ENCODE measurements at regions not wholly inside any gene's neighbourhood (a gene's known extent, or its start where the extent isn't known, plus 50 kb on each side); places are given as distances from the start of the nearest gene placed in this dataset.

GRCh38 chr16:65919145-65919985 is 447.1 kb upstream of the CDH5 start:
- Histone ChIP-seq H3K4me2 (ENCODE audit: low read length) (no peak overlapping the region), H3K4me3 (replicated peaks in 1 of 2; ENCODE audit: low read depth in 1 of 2, low read length in 2 of 2) (no peak overlapping the region), H3K9me2 (ENCODE audit: insufficient read depth) (no peaks in the 10 kb centered on the region), H3K4me1 (ENCODE audit: control insufficient read depth in 1 of 2, insufficient read depth in 2 of 2, low read length in 2 of 2) (no peaks in the 10 kb centered on the region), H3K27me3 (ENCODE audit: insufficient read depth, low read length) (no peaks in the 10 kb centered on the region; the same call in 1 of the 2 replicates), H2AFZ (ENCODE audit: low read depth, low read length, poor library complexity, severe bottlenecking) (no peak overlapping the region), H3K27ac (ENCODE audit: low read depth, low read length) (no peak overlapping the region), H3K9ac (ENCODE audit: low read length) (no peak overlapping the region), H4K20me1 (ENCODE audit: insufficient read depth) (no peaks in the 10 kb centered on the region), H3K36me3 (ENCODE audit: control insufficient read depth in 1 of 2, insufficient read depth in 2 of 2, low read length in 2 of 2) (no peaks in the 10 kb centered on the region), H3K9me3 (ENCODE audit: control insufficient read depth in 1 of 2, insufficient read depth in 1 of 2, low read depth in 1 of 2, low read length in 2 of 2) (no peaks in the 10 kb centered on the region), H3K79me2 (ENCODE audit: insufficient read depth, low read length) (no peaks in the 10 kb centered on the region)
- ChIA-PET POLR2A (no interaction called here), CTCF (no interaction called here), RAD21 (ENCODE audit: low non-redundant PET in 1 of 2, low total read pairs in 2 of 2, uncharacterized antibody in 2 of 2, unreplicated experiment in 2 of 2) (no interaction called here)
- intact Hi-C loops (cut with micrococcal nuclease): no loop called here
- no peak for ATAC-seq
- no peak for TF ChIP-seq ZFX (IDR thresholded peaks at IDR 0.05)
- no peak for TF ChIP-seq ATF3 (IDR thresholded peaks at IDR 0.05)
- TF ChIP-seq EZH2phosphoT487 (IDR thresholded peaks at IDR 0.05; ENCODE audit: borderline replicate concordance): no peak
- no peak for TF ChIP-seq ZBTB33 (IDR thresholded peaks at IDR 0.05; ENCODE audit: extremely low read depth, insufficient replicate concordance, low read length)
- BruUV-seq (replicated peaks): no TSS peak
- DNase-seq (ENCODE audit: low read depth, low spot score): no peak

GRCh38 chr16:65917466-65917865 is 449.0 kb upstream of the CDH5 start:
- intact Hi-C loops (cut with micrococcal nuclease): no loop called here
- Histone ChIP-seq H3K4me1 (ENCODE audit: control insufficient read depth in 1 of 2, insufficient read depth in 2 of 2, low read length in 2 of 2) (no peaks in the 10 kb centered on the region), H3K79me2 (ENCODE audit: insufficient read depth, low read length) (no peaks in the 10 kb centered on the region), H2AFZ (ENCODE audit: low read depth, low read length, poor library complexity, severe bottlenecking) (no peak overlapping the region), H3K27ac (ENCODE audit: low read depth, low read length) (no peak overlapping the region), H4K20me1 (ENCODE audit: insufficient read depth) (no peaks in the 10 kb centered on the region), H3K27me3 (ENCODE audit: insufficient read depth, low read length) (no peaks in the 10 kb centered on the region; the same call in 1 of the 2 replicates), H3K4me2 (ENCODE audit: low read length) (no peak overlapping the region), H3K9me2 (ENCODE audit: insufficient read depth) (no peaks in the 10 kb centered on the region), H3K36me3 (ENCODE audit: control insufficient read depth in 1 of 2, insufficient read depth in 2 of 2, low read length in 2 of 2) (no peaks in the 10 kb centered on the region), H3K9me3 (ENCODE audit: control insufficient read depth in 1 of 2, insufficient read depth in 1 of 2, low read depth in 1 of 2, low read length in 2 of 2) (no peaks in the 10 kb centered on the region), H3K4me3 (replicated peaks in 1 of 2; ENCODE audit: low read depth in 1 of 2, low read length in 2 of 2) (no peak overlapping the region), H3K9ac (ENCODE audit: low read length) (no peak overlapping the region)
- DNase-seq (ENCODE audit: low read depth, low spot score) (no peak), ATAC-seq (no peak)
- POLR2A ChIA-PET: no interaction called here
- CTCF ChIA-PET: no interaction called here
- RAD21 ChIA-PET (ENCODE audit: low non-redundant PET in 1 of 2, low total read pairs in 2 of 2, uncharacterized antibody in 2 of 2, unreplicated experiment in 2 of 2): no interaction called here
- BruUV-seq (replicated peaks): no TSS peak
- TF ChIP-seq SP1 (IDR thresholded peaks at IDR 0.05; ENCODE audit: low read depth): no peak
- no peak for TF ChIP-seq MAX (IDR thresholded peaks at IDR 0.05)
- no peak for TF ChIP-seq ELF1 (IDR thresholded peaks at IDR 0.05; ENCODE audit: borderline replicate concordance, low read depth)
- no peak for TF ChIP-seq ZNF274 (IDR thresholded peaks at IDR 0.05; ENCODE audit: low read depth, low read length)
- TF ChIP-seq FOSL1 (IDR thresholded peaks at IDR 0.05; ENCODE audit: low read depth): no peak
